Colon (tissue), 2 donors: ENCODE measurements at regions not wholly inside any gene's neighbourhood (a gene's known extent, or its start where the extent isn't known, plus 50 kb on each side); places are given as distances from the start of the nearest gene placed in this dataset.
"Not testable (repeated sequence)": the region's sequence is repeated elsewhere in the genome, so short reads cannot be mapped to it uniquely, and the experiment has no call there.

Experiments
- FAIRE-seq: peaks from 2 replicates; lab custom pipeline; 2012; peaks lifted over from hg19 to GRCh38; lab: Jason Lieb, UNC
- donor health status: control.
- donor health status: control.

- FAIRE-seq, result not testable (repeated sequence)
Measured at GRCh38 chr3:125822175-125822574, 146.8 kb upstream of the ROPN1B start.

- not testable (repeated sequence) for FAIRE-seq
Measured at GRCh38 chr3:125831005-125831750, 137.8 kb upstream of the ROPN1B start.

- FAIRE-seq, result not testable (repeated sequence)
Measured at GRCh38 chr3:125835562-125835961, 133.4 kb upstream of the ROPN1B start.

GRCh38 chr3:125836011-125836551 lies 132.9 kb upstream of the ROPN1B start:
- not testable (repeated sequence) for FAIRE-seq

- not testable (repeated sequence) for FAIRE-seq
Measured at GRCh38 chr3:125836786-125837185, 132.2 kb upstream of the ROPN1B start.

- FAIRE-seq, result not testable (repeated sequence)
Measured at GRCh38 chr3:125838857-125839256, 130.1 kb upstream of the ROPN1B start.

GRCh38 chr3:125840465-125840864 lies 128.5 kb upstream of the ROPN1B start:
- not testable (repeated sequence) for FAIRE-seq

- FAIRE-seq, result not testable (repeated sequence)
Measured at GRCh38 chr3:125847966-125848365, 121.0 kb upstream of the ROPN1B start.

- FAIRE-seq, result not testable (repeated sequence)
Measured at GRCh38 chr3:125855006-125855405, 114.0 kb upstream of the ROPN1B start.

- FAIRE-seq, result not testable (repeated sequence)
Measured at GRCh38 chr3:125860547-125860946, 108.4 kb upstream of the ROPN1B start.

- FAIRE-seq, result not testable (repeated sequence)
Measured at GRCh38 chr3:125862841-125863254, 106.1 kb upstream of the ROPN1B start.

GRCh38 chr3:125864532-125864931 lies 104.4 kb upstream of the ROPN1B start:
- not testable (repeated sequence) for FAIRE-seq

- FAIRE-seq, result not testable (repeated sequence)
Measured at GRCh38 chr3:125886006-125886405, 83.0 kb upstream of the ROPN1B start.

GRCh38 chr3:125899181-125899580 lies 69.8 kb upstream of the ROPN1B start:
- FAIRE-seq, result not testable (repeated sequence)

- FAIRE-seq, result not testable (repeated sequence)
Measured at GRCh38 chr3:125901473-125901872, 67.5 kb upstream of the ROPN1B start.

GRCh38 chr3:125903780-125904455 lies 65.1 kb upstream of the ROPN1B start:
- FAIRE-seq, result not testable (repeated sequence)

GRCh38 chr3:125907279-125907678 lies 61.7 kb upstream of the ROPN1B start:
- not testable (repeated sequence) for FAIRE-seq

GRCh38 chr3:125910851-125911250 lies 58.1 kb upstream of the ROPN1B start:
- not testable (repeated sequence) for FAIRE-seq

- FAIRE-seq, result not testable (repeated sequence)
Measured at GRCh38 chr3:125914608-125915436, 54.2 kb upstream of the ROPN1B start.

GRCh38 chr3:125915437-125915787 lies 53.6 kb upstream of the ROPN1B start:
- FAIRE-seq, result not testable (repeated sequence)

GRCh38 chr3:125915792-125916375 lies 53.1 kb upstream of the ROPN1B start:
- peak; percentile 96 for FAIRE-seq
